Activated B cell treated with CpG ODN at 0.5 μM for 24 hours (primary cell): ENCODE measurements at regions not wholly inside any gene's neighbourhood (a gene's known extent, or its start where the extent isn't known, plus 50 kb on each side); places are given as distances from the start of the nearest gene placed in this dataset.

Experiments used
- ATAC-seq: fragments of 200-7000 bp; cut with Tn5 transposase; one replicate; pipeline ENCODE4 v1.10.0; 2021; ENCODE audit warnings: low read depth, mild to moderate bottlenecking, moderate library complexity
- CTCF ChIA-PET: fragments of 350-600 bp; sonication (Branson Sonifier 250); formaldehyde crosslinking; loops from one replicate; lab custom pipeline; 2021; ENCODE audit warnings: antibody characterized with exemption; lab: Charles Lee
- POLR2A ChIA-PET: fragments of 350-600 bp; sonication (Branson Sonifier 250); formaldehyde crosslinking; loops from one replicate; lab custom pipeline; 2021; ENCODE audit warnings: antibody characterized with exemption; lab: Charles Lee
- DNase-seq: peaks from one replicate; pipeline ENCODE4 v3.0.0; 2022
- H3K27ac Mint-ChIP-seq: one replicate; pipeline ENCODE4 v1.8.0; 2020; ENCODE audit warnings: mixed read lengths
- H3K27me3 Mint-ChIP-seq: one replicate; pipeline ENCODE4 v1.8.0; 2021; ENCODE audit warnings: mixed read lengths
- H3K36me3 Mint-ChIP-seq: one replicate; pipeline ENCODE4 v1.8.0; 2021; ENCODE audit warnings: low read depth, mixed read lengths
- H3K4me1 Mint-ChIP-seq: one replicate; pipeline ENCODE4 v1.8.0; 2021; ENCODE audit warnings: mixed read lengths
- H3K4me3 Mint-ChIP-seq: one replicate; pipeline ENCODE4 v1.8.0; 2020; ENCODE audit warnings: mild to moderate bottlenecking, mixed read lengths
- H3K9me3 Mint-ChIP-seq: one replicate; pipeline ENCODE4 v1.8.0; 2020; ENCODE audit warnings: mixed read lengths
- CTCF ChIP-seq: fragments of 200-600 bp; IDR thresholded peaks from one replicate; pipeline ENCODE4 v1.8.0; 2022; ENCODE audit warnings: antibody characterized with exemption, mild to moderate bottlenecking
- intact Hi-C: fragments of 100-400 bp; cut with micrococcal nuclease; formaldehyde crosslinking; loops from one replicate; pipeline ENCODE4 v1.15.1; 2024

GRCh38 chr11:91305402-91305801, 919.2 kb upstream of the FAT3 start:
- CTCF ChIA-PET, result no interaction called here
- TF ChIP-seq CTCF, result no peak
- POLR2A ChIA-PET, result no interaction called here
- intact Hi-C loops, result no loop called here
- Mint-ChIP-seq H3K4me1 (no peaks in the 10 kb centered on the region), H3K4me3 (no peak overlapping the region), H3K36me3 (no peaks in the 10 kb centered on the region), H3K27me3 (no peaks in the 10 kb centered on the region), H3K27ac (no peak overlapping the region), H3K9me3 (no peaks in the 10 kb centered on the region)
- ATAC-seq (no peak), DNase-seq (no peak)

GRCh38 chr11:91303749-91304148, 920.9 kb upstream of the FAT3 start:
- POLR2A ChIA-PET, result no interaction called here
- intact Hi-C loops, result no loop called here
- ATAC-seq (no peak), DNase-seq (no peak)
- CTCF ChIA-PET, result no interaction called here
- H3K27me3 Mint-ChIP-seq, result no peaks in the 10 kb centered on the region
- no peaks in the 10 kb centered on the region for H3K9me3 Mint-ChIP-seq
- H3K4me1 Mint-ChIP-seq, result no peaks in the 10 kb centered on the region
- no peak for TF ChIP-seq CTCF
- H3K4me3 Mint-ChIP-seq, result no peak overlapping the region
- H3K36me3 Mint-ChIP-seq, result no peaks in the 10 kb centered on the region
- H3K27ac Mint-ChIP-seq, result no peak overlapping the region

- ATAC-seq (no peak), DNase-seq (no peak)
- TF ChIP-seq CTCF, result no peak
- H3K9me3 Mint-ChIP-seq, result no peaks in the 10 kb centered on the region
- no peaks in the 10 kb centered on the region for H3K27me3 Mint-ChIP-seq
- intact Hi-C loops, result no loop called here
- ChIA-PET CTCF (no interaction called here), POLR2A (no interaction called here)
- H3K36me3 Mint-ChIP-seq, result no peaks in the 10 kb centered on the region
- H3K4me3 Mint-ChIP-seq, result no peak overlapping the region
- H3K4me1 Mint-ChIP-seq, result no peaks in the 10 kb centered on the region
- H3K27ac Mint-ChIP-seq, result no peak overlapping the region
Observed at GRCh38 chr11:91299980-91300379, 924.6 kb upstream of the FAT3 start.

- Mint-ChIP-seq H3K27ac (no peak overlapping the region), H3K27me3 (no peaks in the 10 kb centered on the region), H3K9me3 (no peaks in the 10 kb centered on the region), H3K4me1 (no peaks in the 10 kb centered on the region), H3K4me3 (no peak overlapping the region), H3K36me3 (no peaks in the 10 kb centered on the region)
- DNase-seq (no peak), ATAC-seq (no peak)
- ChIA-PET CTCF (no interaction called here), POLR2A (no interaction called here)
- intact Hi-C loops, result no loop called here
- TF ChIP-seq CTCF, result no peak
Observed at GRCh38 chr11:91296629-91297028, 928.0 kb upstream of the FAT3 start.

GRCh38 chr11:91295591-91295990, 929.0 kb upstream of the FAT3 start:
- intact Hi-C loops, result no loop called here
- POLR2A ChIA-PET, result no interaction called here
- no peaks in the 10 kb centered on the region for H3K27me3 Mint-ChIP-seq
- no peak overlapping the region for H3K27ac Mint-ChIP-seq
- ATAC-seq, result no peak
- no peaks in the 10 kb centered on the region for H3K4me1 Mint-ChIP-seq
- TF ChIP-seq CTCF, result no peak
- H3K4me3 Mint-ChIP-seq, result no peak overlapping the region
- H3K36me3 Mint-ChIP-seq, result no peaks in the 10 kb centered on the region
- H3K9me3 Mint-ChIP-seq, result no peaks in the 10 kb centered on the region
- CTCF ChIA-PET, result no interaction called here
- no peak for DNase-seq
